SJCRH30 (cell line): ENCODE measurements at regions not wholly inside any gene's neighbourhood (a gene's known extent, or its start where the extent isn't known, plus 50 kb on each side); places are given as distances from the start of the nearest gene placed in this dataset.

Experiments used
- DNase-seq, 2 experiments: peaks; one replicate each; pipeline ENCODE4 v3.0.0-alpha.2; 2015 to 2020
- H3K27ac ChIP-seq: fragments of 250-450 bp; sonication (Bioruptor Pico); 2 replicates; pipeline ENCODE4 v1.5.1; 2020; ENCODE audit warnings: mild to moderate bottlenecking, moderate library complexity
- H3K27me3 ChIP-seq: fragments of 250-450 bp; sonication (Bioruptor Pico); 2 replicates; pipeline ENCODE4 v1.5.1; 2020; ENCODE audit warnings: mild to moderate bottlenecking, moderate library complexity
- H3K36me3 ChIP-seq: fragments of 250-450 bp; sonication (Bioruptor Pico); 2 replicates; pipeline ENCODE4 v1.5.1; 2020; ENCODE audit warnings: mild to moderate bottlenecking, moderate library complexity
- H3K4me1 ChIP-seq: fragments of 250-450 bp; sonication (Bioruptor Pico); 2 replicates; pipeline ENCODE4 v1.5.1; 2020; ENCODE audit warnings: mild to moderate bottlenecking, moderate library complexity
- H3K4me3 ChIP-seq: fragments of 250-450 bp; sonication (Bioruptor Pico); 2 replicates; pipeline ENCODE4 v1.5.1; 2020; ENCODE audit warnings: mild to moderate bottlenecking, moderate library complexity
- H3K9me3 ChIP-seq: fragments of 250-450 bp; sonication (Bioruptor Pico); replicated peaks from 2 replicates; pipeline ENCODE4 v1.5.1; 2020; ENCODE audit warnings: mild to moderate bottlenecking, moderate library complexity

DNA sequence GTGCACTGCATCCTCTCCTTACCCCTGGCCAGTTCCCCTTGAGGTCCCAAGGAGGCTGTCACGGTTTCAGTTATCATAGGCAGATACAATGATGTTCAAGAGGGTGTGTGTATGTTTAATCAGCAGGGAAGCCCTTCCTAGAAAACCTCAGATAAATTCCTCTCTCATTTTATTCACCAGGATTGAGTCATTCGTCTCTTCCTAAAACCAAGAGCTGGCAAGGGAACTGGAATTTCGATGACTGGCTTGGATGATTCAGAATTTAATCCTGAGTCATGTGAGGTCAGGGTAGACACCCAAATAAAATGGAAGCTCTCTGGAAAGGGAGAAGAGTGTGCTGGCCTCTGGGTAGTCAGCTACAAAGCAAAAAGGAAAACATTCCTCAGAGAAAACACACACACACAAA, 106.2 kb upstream of the RAPGEF2 start:
- DNase-seq = peak; percentile 28 to 53
- Histone ChIP-seq H3K27ac (peak overlapping the region; percentile 6; the same call in 1 of the 2 replicates), H3K4me3 (no peak overlapping the region), H3K27me3 (no peaks in the 10 kb centered on the region), H3K4me1 (peaks cover 2% of the 10 kb centered on the region; the same call in 1 of the 2 replicates), H3K9me3 (no peaks in the 10 kb centered on the region), H3K36me3 (no peaks in the 10 kb centered on the region)

- Histone ChIP-seq H3K4me3 (no peak overlapping the region), H3K27me3 (no peaks in the 10 kb centered on the region), H3K27ac (no peak overlapping the region), H3K4me1 (peaks cover 2% of the 10 kb centered on the region; the same call in 1 of the 2 replicates), H3K36me3 (no peaks in the 10 kb centered on the region), H3K9me3 (no peaks in the 10 kb centered on the region)
- no peak for DNase-seq
Measured at GRCh38 chr4:158997660-158998349, 105.1 kb upstream of the RAPGEF2 start.

DNA sequence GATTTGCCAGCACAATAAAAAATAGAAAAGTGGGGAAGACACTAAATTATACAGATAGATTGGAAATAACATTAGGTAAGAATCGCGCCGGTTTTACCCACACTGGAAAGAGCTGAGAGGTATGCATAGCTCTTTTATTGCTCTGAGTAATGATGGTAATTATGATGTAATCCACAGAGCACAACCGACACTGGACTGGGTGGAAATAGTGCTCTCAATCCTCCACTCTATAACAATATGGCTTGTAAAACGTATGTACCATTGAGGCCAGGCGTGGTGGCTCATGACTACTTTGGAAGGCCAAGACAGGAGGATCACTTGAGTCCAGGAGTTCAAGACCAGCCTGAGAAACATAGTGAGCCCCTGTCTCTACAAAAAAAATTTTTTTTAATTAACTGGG, 104.3 kb upstream of the RAPGEF2 start:
- DNase-seq = no peak
- no peaks in the 10 kb centered on the region for H3K27me3 ChIP-seq
- H3K36me3 ChIP-seq = no peaks in the 10 kb centered on the region
- no peaks in the 10 kb centered on the region for H3K9me3 ChIP-seq
- no peak overlapping the region for H3K4me3 ChIP-seq
- H3K27ac ChIP-seq = no peak overlapping the region
- peaks cover 9% of the 10 kb centered on the region for H3K4me1 ChIP-seq

DNA sequence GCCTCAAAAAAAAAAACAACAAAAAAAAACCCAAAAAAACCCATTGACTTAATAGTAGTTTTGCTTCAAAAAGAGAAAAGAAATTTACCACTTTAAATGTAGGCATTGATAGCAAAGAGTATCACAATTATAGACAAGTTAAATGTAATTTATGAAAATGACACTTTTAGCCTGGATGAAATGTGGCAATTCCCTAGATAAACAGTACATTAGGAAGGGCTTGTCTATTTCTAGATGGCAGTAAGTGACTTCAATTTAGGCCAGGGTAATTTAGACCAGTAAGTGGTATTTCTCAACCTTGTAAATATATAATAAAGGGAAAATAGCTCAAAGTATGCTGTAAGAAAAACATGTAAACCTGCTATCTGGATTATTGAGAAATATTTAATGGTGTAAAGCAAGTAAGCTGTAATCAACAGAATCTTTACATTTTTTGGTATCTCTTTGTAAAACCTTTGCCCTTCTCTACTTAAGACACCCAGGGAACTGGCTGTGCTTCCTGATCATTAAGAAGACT, 103.7 kb upstream of the RAPGEF2 start:
- no peak for DNase-seq
- no peaks in the 10 kb centered on the region for H3K27me3 ChIP-seq
- H3K36me3 ChIP-seq = no peaks in the 10 kb centered on the region
- no peak overlapping the region for H3K4me3 ChIP-seq
- no peaks in the 10 kb centered on the region for H3K9me3 ChIP-seq
- H3K4me1 ChIP-seq = peaks cover 10% of the 10 kb centered on the region
- no peak overlapping the region for H3K27ac ChIP-seq

DNA sequence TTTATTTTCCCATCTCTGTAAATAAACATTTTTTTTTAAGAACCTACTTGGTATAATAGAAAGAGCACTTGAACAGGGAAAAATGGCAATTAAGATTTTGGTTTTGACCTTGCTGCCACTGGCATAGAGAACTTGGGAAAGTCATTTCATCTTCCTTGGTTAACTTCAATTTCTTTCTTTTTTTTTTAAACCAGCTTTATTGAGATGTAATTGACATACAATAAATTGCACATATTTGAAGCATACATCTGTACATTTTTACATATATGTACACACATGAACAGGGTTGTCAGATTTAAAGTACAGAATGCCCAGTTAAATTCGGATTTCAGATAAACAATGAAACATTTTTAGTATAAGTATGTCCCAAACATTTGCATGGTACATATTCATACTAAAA, 103.0 kb upstream of the RAPGEF2 start:
- no peaks in the 10 kb centered on the region for H3K9me3 ChIP-seq
- H3K4me1 ChIP-seq = peaks cover 10% of the 10 kb centered on the region
- no peaks in the 10 kb centered on the region for H3K27me3 ChIP-seq
- H3K36me3 ChIP-seq = no peaks in the 10 kb centered on the region
- no peak for DNase-seq
- no peak overlapping the region for H3K4me3 ChIP-seq
- H3K27ac ChIP-seq = no peak overlapping the region

DNA sequence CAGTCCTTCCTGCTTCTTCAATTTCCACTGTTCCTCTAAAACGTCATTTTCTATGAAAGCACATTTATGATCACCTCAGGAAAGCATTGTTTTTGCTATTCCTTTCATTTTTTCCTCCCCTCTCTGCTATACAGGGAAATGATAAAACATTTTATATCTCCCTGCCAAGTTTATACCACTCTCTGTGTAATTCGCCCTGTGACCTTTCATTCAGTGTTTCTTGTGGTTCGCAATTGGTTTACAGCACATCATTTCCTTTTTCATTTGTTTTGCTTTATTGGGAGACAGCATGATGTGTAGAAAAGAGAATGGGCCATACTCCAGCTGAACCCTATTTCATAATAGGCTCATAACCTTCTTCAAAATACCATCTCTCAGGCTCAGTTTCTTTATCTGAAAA, 99.9 kb upstream of the RAPGEF2 start:
- Histone ChIP-seq H3K27ac (no peak overlapping the region), H3K4me3 (no peak overlapping the region), H3K27me3 (no peaks in the 10 kb centered on the region), H3K4me1 (peaks cover 8% of the 10 kb centered on the region), H3K9me3 (no peaks in the 10 kb centered on the region), H3K36me3 (no peaks in the 10 kb centered on the region)
- DNase-seq = no peak

DNA sequence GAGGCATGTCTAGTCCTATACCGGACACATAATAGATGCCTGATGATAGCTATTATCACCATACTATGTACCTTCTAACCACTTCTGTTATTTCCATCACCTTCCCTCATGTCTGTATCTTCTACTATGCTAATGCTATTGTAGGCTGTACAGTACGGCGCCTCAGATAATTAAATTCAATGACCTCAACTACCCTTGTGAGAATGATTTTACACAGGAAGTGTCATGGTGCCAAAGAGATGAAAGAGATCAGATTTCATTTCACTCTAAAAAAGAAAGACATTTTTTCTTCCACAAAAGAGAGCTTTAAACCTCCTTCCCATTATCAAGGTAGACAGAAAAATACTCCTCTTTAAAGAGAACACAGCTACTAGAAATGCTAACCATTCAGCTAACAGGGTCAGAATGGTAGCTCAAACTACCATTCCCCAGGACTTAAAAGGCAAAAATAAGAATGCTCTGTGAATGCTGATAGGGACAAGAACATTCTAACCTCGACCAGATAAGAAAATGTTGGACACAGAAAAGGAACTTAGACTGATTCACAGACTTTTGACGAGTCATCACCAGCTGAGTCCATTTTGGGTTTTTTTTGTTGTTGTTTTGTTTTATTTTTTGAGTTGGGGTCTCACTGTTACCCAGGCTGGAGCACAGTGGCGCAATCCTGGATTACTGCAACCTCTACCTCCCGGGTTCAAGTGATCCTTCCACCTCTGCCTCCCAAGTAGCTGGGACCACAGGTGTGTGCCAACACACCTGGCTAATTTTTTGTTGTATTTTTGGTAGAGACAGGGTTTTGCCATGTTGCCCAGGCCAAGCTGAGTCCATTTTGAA, 99.2 kb upstream of the RAPGEF2 start:
- H3K27ac ChIP-seq = no peak overlapping the region
- H3K36me3 ChIP-seq = no peaks in the 10 kb centered on the region
- H3K4me1 ChIP-seq = peaks cover 8% of the 10 kb centered on the region
- H3K9me3 ChIP-seq = no peaks in the 10 kb centered on the region
- no peak overlapping the region for H3K4me3 ChIP-seq
- DNase-seq = peak in 1 of 2 experiments; percentile 1
- H3K27me3 ChIP-seq = no peaks in the 10 kb centered on the region

DNA sequence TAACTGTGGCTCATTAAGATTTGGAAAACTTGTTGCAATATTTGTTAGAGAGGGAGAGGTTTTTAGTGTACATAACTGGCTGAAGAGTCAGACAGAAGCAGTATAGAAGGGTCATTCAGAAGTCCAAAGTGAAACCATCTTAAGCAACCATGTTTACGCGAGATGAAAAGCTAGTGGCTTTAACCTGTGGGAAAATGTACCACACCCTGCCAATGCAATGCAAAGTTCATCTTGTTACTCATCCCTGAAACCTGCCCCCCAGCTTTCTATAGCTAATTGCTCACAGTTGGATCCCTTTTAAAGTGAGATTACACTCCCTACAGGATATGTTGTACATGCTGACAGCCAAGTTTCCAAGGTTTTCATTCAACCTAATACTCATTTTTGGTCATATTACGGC, 96.7 kb upstream of the RAPGEF2 start:
- Histone ChIP-seq H3K27me3 (no peaks in the 10 kb centered on the region), H3K4me3 (no peak overlapping the region), H3K27ac (no peak overlapping the region), H3K36me3 (no peaks in the 10 kb centered on the region), H3K9me3 (no peaks in the 10 kb centered on the region), H3K4me1 (peaks cover 8% of the 10 kb centered on the region)
- no peak for DNase-seq

DNA sequence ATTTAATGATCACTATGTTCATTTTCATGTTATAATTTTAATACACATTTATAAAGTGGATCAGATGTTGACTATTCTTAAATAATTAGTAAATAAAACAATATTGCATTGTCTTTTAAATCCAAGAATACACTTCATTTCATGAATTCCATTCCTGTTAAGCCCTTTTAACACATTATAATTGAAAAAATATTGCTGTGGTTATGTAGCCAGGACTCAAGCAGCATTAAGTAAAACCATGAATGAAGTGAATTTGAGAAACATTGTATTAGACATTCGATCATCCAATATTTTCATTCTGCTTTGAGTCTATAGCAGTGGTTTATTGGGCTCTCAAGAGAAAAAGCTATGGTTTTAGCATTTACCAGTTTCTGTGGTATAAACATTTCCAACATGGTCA, 94.2 kb upstream of the RAPGEF2 start:
- H3K27ac ChIP-seq = no peak overlapping the region
- H3K27me3 ChIP-seq = no peaks in the 10 kb centered on the region
- DNase-seq = no peak
- H3K9me3 ChIP-seq = no peaks in the 10 kb centered on the region
- peaks cover 1% of the 10 kb centered on the region; the same call in 1 of the 2 replicates for H3K4me1 ChIP-seq
- no peak overlapping the region for H3K4me3 ChIP-seq
- no peaks in the 10 kb centered on the region for H3K36me3 ChIP-seq

DNA sequence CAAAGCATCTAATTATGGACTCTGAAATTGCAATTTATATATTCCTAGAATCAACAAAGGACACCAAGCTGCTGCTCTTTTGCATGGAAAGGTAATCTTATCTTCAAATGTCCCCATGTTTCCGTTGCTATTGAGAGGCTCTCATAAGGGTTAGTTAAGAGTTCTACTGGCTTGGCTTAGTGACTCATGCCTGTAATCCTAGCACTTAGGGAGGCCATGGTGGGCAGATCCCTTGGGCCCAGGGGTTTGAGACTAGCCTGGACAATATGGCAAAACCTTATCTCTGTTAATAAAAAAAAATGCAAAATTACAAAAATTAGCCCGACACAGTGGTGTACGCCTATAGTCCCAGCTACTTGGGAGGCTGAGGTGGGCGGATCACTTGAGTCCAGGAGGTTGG, 93.4 kb upstream of the RAPGEF2 start:
- Histone ChIP-seq H3K4me1 (no peaks in the 10 kb centered on the region), H3K36me3 (no peaks in the 10 kb centered on the region), H3K27ac (no peak overlapping the region), H3K27me3 (no peaks in the 10 kb centered on the region), H3K9me3 (no peaks in the 10 kb centered on the region), H3K4me3 (no peak overlapping the region)
- no peak for DNase-seq

GRCh38 chr4:159010100-159010499, 92.8 kb upstream of the RAPGEF2 start:
- Histone ChIP-seq H3K27me3 (no peaks in the 10 kb centered on the region), H3K4me1 (no peaks in the 10 kb centered on the region), H3K36me3 (no peaks in the 10 kb centered on the region), H3K9me3 (no peaks in the 10 kb centered on the region), H3K4me3 (no peak overlapping the region), H3K27ac (no peak overlapping the region)
- no peak for DNase-seq

GRCh38 chr4:159010563-159011260, 92.2 kb upstream of the RAPGEF2 start:
- no peaks in the 10 kb centered on the region for H3K27me3 ChIP-seq
- no peaks in the 10 kb centered on the region for H3K36me3 ChIP-seq
- DNase-seq = no peak
- H3K4me3 ChIP-seq = no peak overlapping the region
- no peaks in the 10 kb centered on the region for H3K4me1 ChIP-seq
- no peak overlapping the region for H3K27ac ChIP-seq
- no peaks in the 10 kb centered on the region for H3K9me3 ChIP-seq

DNA sequence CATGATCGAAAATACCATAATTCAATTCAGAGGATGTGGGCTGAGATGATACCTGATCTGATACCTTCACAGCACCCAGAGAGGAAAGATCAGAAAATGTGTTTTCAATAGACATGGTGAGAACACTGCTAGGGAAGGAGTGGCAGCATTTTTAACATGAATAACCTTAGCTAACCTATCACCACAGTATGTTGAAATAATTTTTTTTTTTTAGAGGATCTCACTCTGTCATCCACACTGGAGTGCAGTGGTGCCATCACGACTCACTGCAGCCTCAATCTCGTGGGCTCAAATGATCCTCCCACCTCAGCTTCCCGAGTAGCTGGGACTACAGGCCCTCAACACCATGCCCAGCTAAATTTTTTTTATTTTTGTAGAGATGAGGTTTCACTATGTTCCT, 90.5 kb upstream of the RAPGEF2 start:
- DNase-seq = no peak
- H3K9me3 ChIP-seq = no peaks in the 10 kb centered on the region
- no peak overlapping the region for H3K27ac ChIP-seq
- no peaks in the 10 kb centered on the region for H3K4me1 ChIP-seq
- H3K27me3 ChIP-seq = no peaks in the 10 kb centered on the region
- H3K36me3 ChIP-seq = no peaks in the 10 kb centered on the region
- H3K4me3 ChIP-seq = no peak overlapping the region

DNA sequence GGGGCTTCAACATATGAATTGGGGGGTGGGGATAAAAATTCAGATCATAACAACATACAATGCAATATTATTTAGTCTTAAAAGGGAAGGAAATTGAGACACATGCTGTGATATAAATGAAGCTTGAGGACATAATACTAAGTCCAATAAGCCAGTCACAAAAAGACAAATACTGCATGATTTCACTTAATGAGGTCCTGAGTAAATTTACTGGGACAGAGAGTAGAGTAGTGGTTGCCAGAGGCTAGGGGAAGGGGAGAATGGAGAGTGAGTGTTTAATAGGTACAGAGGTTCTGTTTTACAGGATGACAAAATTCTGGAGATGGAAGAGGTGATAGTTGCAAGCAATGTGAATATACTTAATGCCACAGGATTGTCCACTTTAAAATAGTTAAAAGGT, 89.2 kb upstream of the RAPGEF2 start:
- no peaks in the 10 kb centered on the region for H3K27me3 ChIP-seq
- H3K27ac ChIP-seq = no peak overlapping the region
- no peaks in the 10 kb centered on the region for H3K4me1 ChIP-seq
- H3K9me3 ChIP-seq = no peaks in the 10 kb centered on the region
- H3K36me3 ChIP-seq = no peaks in the 10 kb centered on the region
- H3K4me3 ChIP-seq = no peak overlapping the region
- no peak for DNase-seq

DNA sequence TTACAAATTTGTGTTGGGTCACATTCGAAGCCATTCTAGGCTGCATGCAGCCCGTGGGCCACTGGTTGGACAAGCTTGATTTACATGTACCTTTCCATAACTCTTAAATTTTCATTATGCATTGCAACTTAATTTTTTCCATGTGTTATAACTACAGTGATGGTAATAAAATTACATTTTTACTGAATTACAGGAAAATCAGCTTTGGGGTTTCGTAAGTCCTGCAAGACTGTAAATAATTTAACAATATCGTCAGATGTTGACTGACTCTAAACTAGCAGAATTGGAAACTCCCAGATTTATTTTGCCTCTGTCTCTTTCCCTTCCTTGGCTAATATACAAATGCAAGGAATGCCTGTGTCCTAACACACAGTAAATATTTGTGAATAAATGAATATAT, 88.0 kb upstream of the RAPGEF2 start:
- DNase-seq = no peak
- Histone ChIP-seq H3K9me3 (no peaks in the 10 kb centered on the region), H3K36me3 (no peaks in the 10 kb centered on the region), H3K27me3 (no peaks in the 10 kb centered on the region), H3K4me3 (no peak overlapping the region), H3K4me1 (no peaks in the 10 kb centered on the region), H3K27ac (no peak overlapping the region)
